ENCODE measurements at regions not wholly inside any gene's neighbourhood (a gene's known extent, or its start where the extent isn't known, plus 50 kb on each side); places are given as distances from the start of the nearest gene placed in this dataset.

GRCh38 chr1:5488448-5488847 lies 503.8 kb downstream of the NPHP4 start:
- TF ChIP-seq CTCF (IDR thresholded peaks at IDR 0.05) (no peak), POLR2A (IDR thresholded peaks at IDR 0.05) (no peak)
